ENCODE measurements at regions not wholly inside any gene's neighbourhood (a gene's known extent, or its start where the extent isn't known, plus 50 kb on each side); places are given as distances from the start of the nearest gene placed in this dataset.

- H3K79me2 ChIP-seq (ENCODE audit: insufficient read depth, low read length) = no peaks in the 10 kb centered on the region
- H3K36me3 ChIP-seq (ENCODE audit: insufficient read depth, low read length) = no peaks in the 10 kb centered on the region
- no peaks in the 10 kb centered on the region for H3K9me3 Mint-ChIP-seq (ENCODE audit: unreplicated experiment)
- no peak overlapping the region for H3K27ac Mint-ChIP-seq (ENCODE audit: unreplicated experiment)
- no peak overlapping the region for H3K4me3 ChIP-seq (ENCODE audit: insufficient read depth, low read depth, low read length)
- TF ChIP-seq CTCF (IDR thresholded peaks at IDR 0.05; ENCODE audit: insufficient read depth, low read depth, low read length) (no peak), EZH2 (IDR thresholded peaks at IDR 0.05; ENCODE audit: insufficient read depth, low read length) (no peak)
- no peak for DNase-seq (ENCODE audit: low read depth)
- H3K4me1 ChIP-seq (ENCODE audit: insufficient read depth, low read length) = no peaks in the 10 kb centered on the region
- no peaks in the 10 kb centered on the region for H3K36me3 Mint-ChIP-seq (ENCODE audit: low read depth, unreplicated experiment)
- no peak overlapping the region for H3K4me3 Mint-ChIP-seq (ENCODE audit: unreplicated experiment)
- H3K4me2 ChIP-seq (ENCODE audit: low read length) = no peak overlapping the region
- no peaks in the 10 kb centered on the region for H3K27me3 Mint-ChIP-seq (ENCODE audit: low read depth, unreplicated experiment)
- no peaks in the 10 kb centered on the region for H4K20me1 ChIP-seq (ENCODE audit: insufficient read depth, low read length)
- no peak overlapping the region for H3K9ac ChIP-seq (ENCODE audit: low read length)
- H3K27me3 ChIP-seq (ENCODE audit: insufficient read depth, low read length) = no peaks in the 10 kb centered on the region
- no peak for FAIRE-seq
- no peak overlapping the region for H3K27ac ChIP-seq (ENCODE audit: low read depth, low read length)
- H2AFZ ChIP-seq (ENCODE audit: low read depth, low read length) = no peak overlapping the region
- H3K4me1 Mint-ChIP-seq (ENCODE audit: low read depth, unreplicated experiment) = peaks cover 5% of the 10 kb centered on the region
- no peaks in the 10 kb centered on the region for H3K9me3 ChIP-seq (ENCODE audit: insufficient read depth, low read depth, low read length)
Measured at GRCh38 chr10:63055705-63056104, 77.4 kb upstream of the NRBF2 start.

- Mint-ChIP-seq H3K27ac (ENCODE audit: unreplicated experiment) (no peak overlapping the region), H3K36me3 (ENCODE audit: low read depth, unreplicated experiment) (no peaks in the 10 kb centered on the region), H3K4me1 (ENCODE audit: low read depth, unreplicated experiment) (peaks cover 5% of the 10 kb centered on the region), H3K9me3 (ENCODE audit: unreplicated experiment) (no peaks in the 10 kb centered on the region), H3K27me3 (ENCODE audit: low read depth, unreplicated experiment) (no peaks in the 10 kb centered on the region), H3K4me3 (ENCODE audit: unreplicated experiment) (no peak overlapping the region)
- H3K27me3 ChIP-seq (ENCODE audit: insufficient read depth, low read length) = no peaks in the 10 kb centered on the region
- no peak overlapping the region for H3K27ac ChIP-seq (ENCODE audit: low read depth, low read length)
- no peaks in the 10 kb centered on the region for H3K36me3 ChIP-seq (ENCODE audit: insufficient read depth, low read length)
- no peak overlapping the region for H2AFZ ChIP-seq (ENCODE audit: low read depth, low read length)
- no peak for TF ChIP-seq CTCF (IDR thresholded peaks at IDR 0.05; ENCODE audit: insufficient read depth, low read depth, low read length)
- no peak for TF ChIP-seq EZH2 (IDR thresholded peaks at IDR 0.05; ENCODE audit: insufficient read depth, low read length)
- H3K9me3 ChIP-seq (ENCODE audit: insufficient read depth, low read depth, low read length) = no peaks in the 10 kb centered on the region
- no peak for FAIRE-seq
- H3K9ac ChIP-seq (ENCODE audit: low read length) = no peak overlapping the region
- DNase-seq (ENCODE audit: low read depth) = no peak
- H3K4me1 ChIP-seq (ENCODE audit: insufficient read depth, low read length) = no peaks in the 10 kb centered on the region
- no peak overlapping the region for H3K4me3 ChIP-seq (ENCODE audit: insufficient read depth, low read depth, low read length)
- H3K79me2 ChIP-seq (ENCODE audit: insufficient read depth, low read length) = no peaks in the 10 kb centered on the region
- H4K20me1 ChIP-seq (ENCODE audit: insufficient read depth, low read length) = no peaks in the 10 kb centered on the region
- H3K4me2 ChIP-seq (ENCODE audit: low read length) = no peak overlapping the region
Measured at GRCh38 chr10:63054889-63055611, 78.1 kb upstream of the NRBF2 start.

GRCh38 chr10:63052083-63052482 lies 81.0 kb upstream of the NRBF2 start:
- no peak for FAIRE-seq
- Mint-ChIP-seq H3K4me1 (ENCODE audit: low read depth, unreplicated experiment) (peaks cover 5% of the 10 kb centered on the region), H3K4me3 (ENCODE audit: unreplicated experiment) (no peak overlapping the region), H3K27me3 (ENCODE audit: low read depth, unreplicated experiment) (no peaks in the 10 kb centered on the region), H3K9me3 (ENCODE audit: unreplicated experiment) (no peaks in the 10 kb centered on the region), H3K36me3 (ENCODE audit: low read depth, unreplicated experiment) (no peaks in the 10 kb centered on the region), H3K27ac (ENCODE audit: unreplicated experiment) (no peak overlapping the region)
- no peak for DNase-seq (ENCODE audit: low read depth)
- H3K79me2 ChIP-seq (ENCODE audit: insufficient read depth, low read length) = no peaks in the 10 kb centered on the region
- H3K9ac ChIP-seq (ENCODE audit: low read length) = no peak overlapping the region
- TF ChIP-seq EZH2 (IDR thresholded peaks at IDR 0.05; ENCODE audit: insufficient read depth, low read length) (no peak), CTCF (IDR thresholded peaks at IDR 0.05; ENCODE audit: insufficient read depth, low read depth, low read length) (no peak)
- no peak overlapping the region for H3K4me2 ChIP-seq (ENCODE audit: low read length)
- no peaks in the 10 kb centered on the region for H4K20me1 ChIP-seq (ENCODE audit: insufficient read depth, low read length)
- H3K4me3 ChIP-seq (ENCODE audit: insufficient read depth, low read depth, low read length) = no peak overlapping the region
- no peaks in the 10 kb centered on the region for H3K27me3 ChIP-seq (ENCODE audit: insufficient read depth, low read length)
- no peaks in the 10 kb centered on the region for H3K4me1 ChIP-seq (ENCODE audit: insufficient read depth, low read length)
- no peak overlapping the region for H2AFZ ChIP-seq (ENCODE audit: low read depth, low read length)
- no peaks in the 10 kb centered on the region for H3K9me3 ChIP-seq (ENCODE audit: insufficient read depth, low read depth, low read length)
- no peaks in the 10 kb centered on the region for H3K36me3 ChIP-seq (ENCODE audit: insufficient read depth, low read length)
- no peak overlapping the region for H3K27ac ChIP-seq (ENCODE audit: low read depth, low read length)
